GM12878 (cell line): ENCODE measurements at regions not wholly inside any gene's neighbourhood (a gene's known extent, or its start where the extent isn't known, plus 50 kb on each side); places are given as distances from the start of the nearest gene placed in this dataset.

Experiments
- ATAC-seq: fragments of 200-7000 bp; cut with Tn5 transposase; 3 replicates; pipeline ENCODE4 v1.9.1; 2020; ENCODE audit warnings: mild to moderate bottlenecking, moderate library complexity
- BruUV-seq: library from RNA; stranded (reverse); fragments of 400-500 nt; replicated peaks from 2 replicates; lab custom pipeline; 2021; lab: Mats Ljungman, UMichigan
- CTCF ChIA-PET: fragments of 300-600 bp; sonication (Branson Sonifier 250); formaldehyde crosslinking; extraction: SDS; loops from one replicate; lab custom pipeline; 2021; ENCODE audit warnings: inconsistent platforms; lab: Yijun Ruan, JAX
- POLR2A ChIA-PET: fragments of 350-600 bp; formaldehyde crosslinking; extraction: SDS; loops from one replicate; lab custom pipeline; 2021; ENCODE audit warnings: inconsistent platforms; lab: Charles Lee
- RAD21 ChIA-PET: fragments of 300-600 bp; sonication (Branson Sonifier 250); formaldehyde crosslinking; loops from one replicate; lab custom pipeline; 2023; ENCODE audit warnings: antibody characterized with exemption; ENCODE audit not compliant: unreplicated experiment; lab: Charles Lee
- SMC1A ChIA-PET: fragments of 300-600 bp; sonication (Branson Sonifier 250); formaldehyde crosslinking; loops from one replicate; lab custom pipeline; 2023; ENCODE audit not compliant: unreplicated experiment, uncharacterized antibody; lab: Charles Lee
- DNase-seq: peaks from one replicate; pipeline ENCODE4 v3.0.0-alpha.2; 2011; ENCODE audit warnings: low read depth, low spot score
- FAIRE-seq: peaks from 3 replicates; lab custom pipeline; 2011; peaks lifted over from hg19 to GRCh38; lab: Jason Lieb, UNC
- H2AFZ ChIP-seq: 2 replicates; pipeline ENCODE4 v1.6.0; 2011; ENCODE audit warnings: low read depth, low read length, control low read depth; ENCODE audit not compliant: control insufficient read depth
- H3K27ac ChIP-seq: 2 replicates; pipeline ENCODE4 v1.5.1; 2011; ENCODE audit warnings: control low read depth; ENCODE audit not compliant: control insufficient read depth, insufficient read depth
- H3K27me3 ChIP-seq, 2 experiments: replicated peaks in 1 of 2; 2 replicates each; pipeline versions ENCODE4 v1.6.0 to v1.6.1; 2011; ENCODE audit warnings: low read length in 1 of 2; ENCODE audit not compliant: control insufficient read depth in 2 of 2, insufficient read depth in 2 of 2
- H3K36me3 ChIP-seq, 2 experiments: 2 replicates each; pipeline ENCODE4 v1.5.1; 2011; ENCODE audit warnings: low read length in 1 of 2; ENCODE audit not compliant: control insufficient read depth in 2 of 2, insufficient read depth in 2 of 2
- H3K4me1 ChIP-seq: 2 replicates; pipeline ENCODE4 v1.6.1; 2011; ENCODE audit warnings: mild to moderate bottlenecking, low read length, moderate library complexity, mixed read lengths; ENCODE audit not compliant: control insufficient read depth, insufficient read depth
- H3K4me2 ChIP-seq: 2 replicates; pipeline ENCODE4 v1.6.0; 2011; ENCODE audit warnings: control low read depth; ENCODE audit not compliant: control insufficient read depth, insufficient read depth
- H3K4me3 ChIP-seq: fragments of 200-600 bp; sonication (generic); 2 replicates; pipeline ENCODE4 v1.5.1; 2016
- H3K79me2 ChIP-seq: 2 replicates; pipeline ENCODE4 v1.6.0; 2011; ENCODE audit warnings: low read length; ENCODE audit not compliant: control insufficient read depth, insufficient read depth
- H3K9ac ChIP-seq: 2 replicates; pipeline ENCODE4 v1.8.0; 2011; ENCODE audit warnings: low read length, control low read depth, mixed read lengths; ENCODE audit not compliant: control insufficient read depth, insufficient read depth
- H3K9me3 ChIP-seq: replicated peaks from 3 replicates; pipeline ENCODE4 v1.5.1; 2011; ENCODE audit warnings: mild to moderate bottlenecking, low read length; ENCODE audit not compliant: control insufficient read depth, insufficient read depth
- H4K20me1 ChIP-seq: 2 replicates; pipeline ENCODE4 v1.6.0; 2011; ENCODE audit not compliant: control insufficient read depth, insufficient read depth
- ATF7 ChIP-seq: fragments of 450-650 bp; IDR thresholded peaks from 2 replicates; pipeline ENCODE4 v1.6.1; 2016; ENCODE audit warnings: low read depth, mild to moderate bottlenecking
- BMI1 ChIP-seq: fragments of 450-650 bp; IDR thresholded peaks from 2 replicates; pipeline ENCODE4 v1.6.1; 2016; ENCODE audit warnings: mild to moderate bottlenecking, moderate library complexity, borderline replicate concordance
- CHD2 ChIP-seq: IDR thresholded peaks from 2 replicates; pipeline ENCODE4 v1.6.1; 2011; ENCODE audit warnings: low read depth, low read length, improper control_type of control experiment, borderline replicate concordance
- DPF2 ChIP-seq: fragments of 450-650 bp; IDR thresholded peaks from 2 replicates; pipeline ENCODE4 v1.6.1; 2017; ENCODE audit warnings: mild to moderate bottlenecking
- MTA2 ChIP-seq: fragments of 450-650 bp; IDR thresholded peaks from 2 replicates; pipeline ENCODE4 v1.6.1; 2016; ENCODE audit warnings: low read depth, mild to moderate bottlenecking, moderate library complexity
- NFXL1 ChIP-seq: fragments of 450-650 bp; IDR thresholded peaks from 2 replicates; pipeline ENCODE4 v1.6.1; 2017; ENCODE audit warnings: antibody characterized with exemption, mild to moderate bottlenecking, borderline replicate concordance
- NR2F1 ChIP-seq: fragments of 450-650 bp; conservative IDR thresholded peaks from 2 replicates; pipeline ENCODE4 v1.6.1; 2017; ENCODE audit warnings: mild to moderate bottlenecking
- RB1 ChIP-seq: fragments of 450-650 bp; formaldehyde crosslinking; IDR thresholded peaks from 2 replicates; pipeline ENCODE4 v1.6.1; 2017; ENCODE audit warnings: mild to moderate bottlenecking, borderline replicate concordance
- RUNX3 ChIP-seq: IDR thresholded peaks from 2 replicates; pipeline ENCODE4 v1.6.1; 2012; ENCODE audit warnings: low read length, inconsistent platforms
- SPI1 ChIP-seq: IDR thresholded peaks from 2 replicates; pipeline ENCODE4 v1.6.1; 2011; ENCODE audit warnings: low read depth, mild to moderate bottlenecking, low read length, moderate library complexity, borderline replicate concordance; ENCODE audit not compliant: insufficient read depth
- SREBF1 ChIP-seq: IDR thresholded peaks from 2 replicates; pipeline ENCODE4 v1.6.1; 2012; ENCODE audit warnings: mild to moderate bottlenecking, low read length
- WRNIP1 ChIP-seq: IDR thresholded peaks from 2 replicates; pipeline ENCODE4 v1.6.1; 2011; ENCODE audit warnings: low read depth, low read length, improper control_type of control experiment, borderline replicate concordance
- WGBS: methylation state at CpG from one replicate; pipeline ENCODE4 v1.1.6; 2016; ENCODE audit warnings: low lambda C conversion rate; ENCODE audit not compliant: insufficient replicate concordance, insufficient coverage; ENCODE audit errors: missing lambda C conversion rate; 5-methylcytosine and 5-hydroxymethylcytosine counted together
- in situ Hi-C: fragments of 300-500 bp; cut with MboI; formaldehyde crosslinking; loops from 9 replicates; pipeline ENCODE4 v1.14.3; 2018; ENCODE audit warnings: mixed read lengths
- intact Hi-C: fragments of 100-400 bp; cut with micrococcal nuclease; formaldehyde crosslinking; loops from one replicate; pipeline ENCODE4 v1.14.2; 2022; ENCODE audit not compliant: unreplicated experiment
- TF ChIP-seq, protein P1 (sequence below): fragments of 450-650 bp; IDR thresholded peaks from 2 replicates; pipeline ENCODE4 v1.6.1; 2014; ENCODE audit warnings: mild to moderate bottlenecking
- TF ChIP-seq, protein P2 (sequence below): IDR thresholded peaks from 2 replicates; pipeline ENCODE4 v1.6.1; 2011; ENCODE audit warnings: mild to moderate bottlenecking, low read depth, low read length, moderate library complexity; ENCODE audit not compliant: insufficient replicate concordance

DNA sequence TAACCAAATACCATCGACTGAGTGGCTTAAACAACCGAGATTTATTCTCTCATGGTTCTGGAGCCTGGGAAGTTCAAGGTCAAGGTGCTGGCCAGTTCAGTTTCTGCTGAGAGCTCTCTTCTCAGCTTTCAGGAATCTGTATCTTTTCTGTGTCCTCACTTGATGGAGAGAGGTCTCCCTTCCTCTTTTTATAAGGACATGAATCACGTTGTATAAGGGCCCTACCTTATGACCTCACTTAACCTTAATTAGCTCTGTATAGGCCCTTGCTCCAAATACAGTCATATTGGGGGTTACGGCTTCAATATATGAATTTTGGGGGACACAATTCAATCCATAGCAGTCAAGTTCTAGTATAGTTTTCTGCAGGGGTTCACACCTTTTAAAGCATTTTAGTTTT lies 135.2 kb upstream of the ADO start:
- ChIA-PET RAD21 (interaction anchor here (0.8 to 4.8 kb wide), 8 partner anchors 9 to 147 kb away, joined by 3 to 38 read pairs (median 10); partner anchors contain the start of gene EGR2), CTCF (interaction anchor here (0.9 to 5.2 kb wide), 5 partner anchors 8 to 30 kb away, joined by 3 to 46 read pairs (median 8); no protein-coding TSS in a partner anchor), POLR2A (interaction anchor here (0.9 to 4.7 kb wide), 5 partner anchors 8 to 31 kb away, joined by 3 to 24 read pairs (median 8); no protein-coding TSS in a partner anchor), SMC1A (interaction anchor here (0.8 to 4.9 kb wide), 12 partner anchors 9 to 72 kb away, joined by 3 to 71 read pairs (median 8); no protein-coding TSS in a partner anchor)
- no TSS peak for BruUV-seq
- no peaks in the 10 kb centered on the region for H3K36me3 ChIP-seq
- intact Hi-C loops, result no loop called here
- peak; percentile 44; the same call in 1 of the 2 replicates for TF ChIP-seq SPI1
- TF ChIP-seq ATF7, result peak; percentile 38; the same call in 1 of the 2 replicates
- peak; percentile 22; the same call in 1 of the 2 replicates for TF ChIP-seq NR2F1
- no peak for TF ChIP-seq SREBF1
- H3K4me1 ChIP-seq, result peaks cover 4% of the 10 kb centered on the region; the same call in 1 of the 2 replicates
- H3K4me2 ChIP-seq, result no peak overlapping the region
- in situ Hi-C loops, result no loop called here
- no peaks in the 10 kb centered on the region for H3K27me3 ChIP-seq
- H3K9ac ChIP-seq, result no peak overlapping the region
- H3K79me2 ChIP-seq, result no peaks in the 10 kb centered on the region
- DNase-seq, result no peak
- H4K20me1 ChIP-seq, result no peaks in the 10 kb centered on the region
- no peak overlapping the region for H3K4me3 ChIP-seq
- peak; percentile 60 for ATAC-seq
- FAIRE-seq, result no peak
- WGBS, result 58% methylated on average over 4 of the region's 4 CpGs
- no peaks in the 10 kb centered on the region for H3K9me3 ChIP-seq
- no peak overlapping the region for H2AFZ ChIP-seq
- no peak overlapping the region for H3K27ac ChIP-seq

DNA sequence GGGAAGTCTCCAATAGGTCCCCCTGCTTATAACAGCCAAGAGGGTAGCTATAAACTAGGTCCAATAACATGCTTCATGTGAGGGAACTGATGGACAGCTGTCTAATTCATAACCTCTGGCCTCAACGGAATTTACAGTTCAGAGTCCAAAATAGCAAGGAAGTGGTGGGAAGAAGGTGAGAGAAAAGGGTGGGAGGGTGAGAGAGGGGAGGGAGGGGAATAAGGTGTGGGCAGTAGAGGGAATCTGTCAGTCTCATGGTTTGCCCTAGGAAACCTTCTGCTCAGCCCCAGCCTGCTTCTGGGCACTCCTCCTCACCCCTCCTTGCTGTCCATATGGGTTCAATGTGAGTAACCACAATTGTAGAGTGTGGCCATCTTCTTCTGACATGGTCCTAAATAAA lies 133.4 kb upstream of the ADO start:
- no peaks in the 10 kb centered on the region for H4K20me1 ChIP-seq
- DNase-seq, result no peak
- H3K79me2 ChIP-seq, result no peaks in the 10 kb centered on the region
- intact Hi-C loops (no loop called here), in situ Hi-C loops (no loop called here)
- no peaks in the 10 kb centered on the region for H3K27me3 ChIP-seq
- no peak overlapping the region for H2AFZ ChIP-seq
- ATAC-seq, result peak; percentile 78
- ChIA-PET SMC1A (interaction anchor here (0.8 to 4.9 kb wide), 25 partner anchors 9 to 146 kb away, joined by 3 to 71 read pairs (median 4); no protein-coding TSS in a partner anchor), CTCF (interaction anchor here (0.8 to 5.2 kb wide), 9 partner anchors 9 to 486 kb away, joined by 3 to 46 read pairs (median 6); partner anchors contain the start of gene ADO), POLR2A (interaction anchor here (0.6 to 3.1 kb wide), 11 partner anchors 8 to 132 kb away, joined by 3 to 13 read pairs (median 4); no protein-coding TSS in a partner anchor), RAD21 (interaction anchor here (0.7 to 4.8 kb wide), 15 partner anchors 10 to 147 kb away, joined by 3 to 38 read pairs (median 6); no protein-coding TSS in a partner anchor)
- no peaks in the 10 kb centered on the region for H3K36me3 ChIP-seq
- H3K4me1 ChIP-seq, result peaks cover 4% of the 10 kb centered on the region; the same call in 1 of the 2 replicates
- H3K9me3 ChIP-seq, result no peaks in the 10 kb centered on the region
- H3K9ac ChIP-seq, result no peak overlapping the region
- WGBS, result 58% methylated on average over 1 of the region's 1 CpG
- H3K4me3 ChIP-seq, result no peak overlapping the region
- FAIRE-seq, result no peak
- no peak overlapping the region for H3K27ac ChIP-seq
- H3K4me2 ChIP-seq, result no peak overlapping the region
- no TSS peak for BruUV-seq
- TF ChIP-seq, protein P1, sequence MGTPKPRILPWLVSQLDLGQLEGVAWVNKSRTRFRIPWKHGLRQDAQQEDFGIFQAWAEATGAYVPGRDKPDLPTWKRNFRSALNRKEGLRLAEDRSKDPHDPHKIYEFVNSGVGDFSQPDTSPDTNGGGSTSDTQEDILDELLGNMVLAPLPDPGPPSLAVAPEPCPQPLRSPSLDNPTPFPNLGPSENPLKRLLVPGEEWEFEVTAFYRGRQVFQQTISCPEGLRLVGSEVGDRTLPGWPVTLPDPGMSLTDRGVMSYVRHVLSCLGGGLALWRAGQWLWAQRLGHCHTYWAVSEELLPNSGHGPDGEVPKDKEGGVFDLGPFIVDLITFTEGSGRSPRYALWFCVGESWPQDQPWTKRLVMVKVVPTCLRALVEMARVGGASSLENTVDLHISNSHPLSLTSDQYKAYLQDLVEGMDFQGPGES, result no peak
- TF ChIP-seq BMI1 (peak; percentile 41; the same call in 1 of the 2 replicates), MTA2 (peak; percentile 81), RB1 (no peak), RUNX3 (peak; percentile 38), CHD2 (0 out of 2 replicates have a peak, but pooled peaks have one; percentile 20), ATF7 (peak; percentile 40; the same call in 1 of the 2 replicates), DPF2 (peak; percentile 68; the same call in 1 of the 2 replicates), NFXL1 (no peak), SPI1 (no peak), WRNIP1 (no peak)
- TF ChIP-seq, protein P2, sequence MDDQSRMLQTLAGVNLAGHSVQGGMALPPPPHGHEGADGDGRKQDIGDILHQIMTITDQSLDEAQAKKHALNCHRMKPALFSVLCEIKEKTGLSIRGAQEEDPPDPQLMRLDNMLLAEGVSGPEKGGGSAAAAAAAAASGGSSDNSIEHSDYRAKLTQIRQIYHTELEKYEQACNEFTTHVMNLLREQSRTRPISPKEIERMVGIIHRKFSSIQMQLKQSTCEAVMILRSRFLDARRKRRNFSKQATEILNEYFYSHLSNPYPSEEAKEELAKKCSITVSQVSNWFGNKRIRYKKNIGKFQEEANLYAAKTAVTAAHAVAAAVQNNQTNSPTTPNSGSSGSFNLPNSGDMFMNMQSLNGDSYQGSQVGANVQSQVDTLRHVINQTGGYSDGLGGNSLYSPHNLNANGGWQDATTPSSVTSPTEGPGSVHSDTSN, result peak; percentile 38
